Duodenal mucosa (tissue), 2 donors: ENCODE measurements at regions not wholly inside any gene's neighbourhood (a gene's known extent, or its start where the extent isn't known, plus 50 kb on each side); places are given as distances from the start of the nearest gene placed in this dataset.
"Not testable (repeated sequence)": the region's sequence is repeated elsewhere in the genome, so short reads cannot be mapped to it uniquely, and the experiment has no call there.

Experiments
- H3K27ac ChIP-seq: one replicate; pipeline ENCODE4 v1.7.0; 2013; ENCODE audit warnings: low read depth, low read length
- H3K27me3 ChIP-seq, 2 donors: one replicate each; pipeline ENCODE4 v1.7.0; 2013; ENCODE audit warnings: low read length in 2 of 2, control low read depth in 1 of 2; ENCODE audit not compliant: insufficient read depth in 2 of 2, control insufficient read depth in 1 of 2
- H3K36me3 ChIP-seq, 2 donors: one replicate each; pipeline ENCODE4 v1.7.0; 2013; ENCODE audit warnings: low read length in 2 of 2, control low read depth in 1 of 2; ENCODE audit not compliant: insufficient read depth in 2 of 2, control insufficient read depth in 1 of 2
- H3K4me1 ChIP-seq, 2 donors: one replicate each; pipeline ENCODE4 v1.7.0; 2013; ENCODE audit warnings: low read length in 2 of 2, control low read depth in 1 of 2; ENCODE audit not compliant: insufficient read depth in 2 of 2, control insufficient read depth in 1 of 2
- H3K4me3 ChIP-seq, 2 donors: one replicate each; pipeline ENCODE4 v1.7.0; 2013; ENCODE audit warnings: low read length in 2 of 2, low read depth in 1 of 2
- H3K9ac ChIP-seq, 2 donors: one replicate each; pipeline ENCODE4 v1.7.0; 2013; ENCODE audit warnings: low read length in 2 of 2, low read depth in 1 of 2
- H3K9me3 ChIP-seq, 2 donors: one replicate each; pipeline ENCODE4 v1.7.0; 2013; ENCODE audit warnings: low read length in 2 of 2, control low read depth in 1 of 2; ENCODE audit not compliant: control insufficient read depth in 1 of 2

DNA sequence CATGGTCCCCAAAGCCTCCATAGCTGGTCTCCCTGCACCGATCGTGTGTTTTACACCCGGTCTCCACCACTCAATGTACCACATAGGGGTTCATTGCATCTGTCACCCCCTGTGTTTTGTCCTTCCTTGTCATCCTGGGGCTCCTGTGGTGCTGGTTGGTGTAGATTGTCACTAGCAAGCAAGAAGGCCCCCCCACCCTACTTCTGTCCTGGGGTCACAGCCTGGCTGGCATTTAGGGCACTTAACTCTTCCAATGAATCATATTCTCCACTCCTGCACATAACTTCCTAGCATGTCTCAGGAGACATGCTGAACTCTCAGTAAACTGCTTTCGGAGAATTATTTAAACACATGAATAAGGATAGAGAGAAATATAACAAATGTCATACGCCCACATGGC, 161.4 kb downstream of the BCL2L11 start:
- H3K36me3 ChIP-seq, H3K9me3 ChIP-seq, H3K4me3 ChIP-seq, H3K9ac ChIP-seq, H3K4me1 ChIP-seq, H3K27ac ChIP-seq, H3K27me3 ChIP-seq: not testable (repeated sequence)

DNA sequence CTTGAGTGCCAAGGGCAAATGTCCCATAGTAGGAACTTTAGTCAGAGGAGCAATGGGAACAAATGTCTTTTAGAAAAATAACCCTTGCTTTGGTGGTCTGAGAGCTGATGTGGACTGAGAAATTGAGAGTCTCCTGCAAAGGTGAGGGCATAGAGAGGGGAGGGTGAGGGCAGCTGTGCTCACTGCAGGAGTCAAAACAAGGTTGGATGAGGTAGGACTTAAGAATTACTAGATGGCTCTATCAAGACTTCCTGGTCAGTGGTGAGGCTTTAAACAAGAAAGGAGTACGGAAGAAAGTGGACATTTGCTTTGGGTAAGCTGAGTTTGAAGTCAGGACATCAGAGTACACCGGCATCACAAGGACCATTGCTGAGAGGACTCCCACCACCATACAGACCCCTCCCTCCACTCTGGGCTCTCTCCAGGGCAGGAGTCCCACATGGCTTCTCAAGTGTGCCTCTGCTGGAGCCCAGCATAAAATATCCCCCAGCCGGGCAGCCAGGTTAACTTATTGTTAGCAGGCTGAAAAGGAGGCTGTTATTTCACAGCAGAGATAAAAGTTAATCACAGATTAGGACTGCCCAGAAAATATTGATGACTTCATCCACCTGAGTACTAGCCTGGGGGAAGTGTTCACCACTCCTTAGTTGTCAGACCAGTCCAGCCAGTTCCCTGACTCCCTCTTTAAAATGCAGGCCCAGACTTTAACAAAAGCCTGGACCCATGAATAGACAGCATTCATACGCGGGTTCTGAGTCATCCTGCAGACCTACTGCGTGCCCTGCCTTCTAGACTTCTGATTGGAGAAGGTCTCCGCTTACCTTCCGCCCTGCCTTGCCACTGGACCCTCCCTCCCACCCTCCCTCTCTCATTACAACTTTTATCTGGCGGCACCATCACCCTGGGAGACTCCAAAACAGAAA, 167.2 kb downstream of the BCL2L11 start:
- H3K27me3 ChIP-seq, H3K27ac ChIP-seq, H3K4me3 ChIP-seq, H3K9me3 ChIP-seq, H3K4me1 ChIP-seq, H3K36me3 ChIP-seq, H3K9ac ChIP-seq: not testable (repeated sequence)

DNA sequence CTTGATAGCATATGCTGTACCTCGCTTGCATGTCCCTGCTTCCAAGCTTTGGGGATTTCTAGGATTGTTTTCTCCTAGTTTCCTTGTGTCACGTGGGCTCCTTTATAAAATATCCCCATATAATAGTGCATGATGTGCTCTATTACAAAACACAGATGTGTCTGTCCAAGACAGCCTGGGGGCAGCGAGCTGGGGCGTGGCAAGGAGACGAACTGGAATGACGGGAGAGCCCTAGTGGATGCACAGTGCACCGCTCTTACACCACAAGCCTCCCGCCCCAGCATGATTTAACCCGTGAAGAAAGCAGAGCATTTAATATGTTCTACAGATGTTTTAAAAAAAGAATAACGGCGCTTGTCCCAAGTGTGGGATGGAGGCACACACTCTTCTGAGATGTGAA, 169.7 kb downstream of the BCL2L11 start:
- H3K27me3 ChIP-seq, H3K36me3 ChIP-seq, H3K9me3 ChIP-seq, H3K27ac ChIP-seq, H3K9ac ChIP-seq, H3K4me3 ChIP-seq, H3K4me1 ChIP-seq: not testable (repeated sequence)

DNA sequence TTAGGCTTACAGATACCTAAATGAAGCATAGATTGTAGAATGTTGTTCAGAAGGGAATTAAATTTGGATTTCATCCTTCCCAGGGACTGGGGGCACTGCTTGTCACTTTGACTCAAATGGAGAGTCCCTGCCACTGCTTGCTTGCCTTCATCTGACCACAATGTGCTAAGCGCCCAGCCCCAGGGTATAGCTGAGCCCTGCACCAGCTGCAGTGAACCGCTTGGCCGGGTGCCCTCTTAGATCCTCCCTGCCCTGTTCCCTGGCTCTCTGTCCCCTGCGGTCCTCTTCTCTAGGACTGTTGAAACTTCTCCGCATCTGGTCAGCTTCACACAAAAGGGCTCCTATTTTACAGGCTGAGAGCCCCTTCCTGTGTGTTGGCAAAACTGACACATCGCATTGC, 170.9 kb downstream of the BCL2L11 start:
- H3K9ac ChIP-seq, H3K9me3 ChIP-seq, H3K36me3 ChIP-seq, H3K4me1 ChIP-seq, H3K27me3 ChIP-seq, H3K4me3 ChIP-seq, H3K27ac ChIP-seq: not testable (repeated sequence)

DNA sequence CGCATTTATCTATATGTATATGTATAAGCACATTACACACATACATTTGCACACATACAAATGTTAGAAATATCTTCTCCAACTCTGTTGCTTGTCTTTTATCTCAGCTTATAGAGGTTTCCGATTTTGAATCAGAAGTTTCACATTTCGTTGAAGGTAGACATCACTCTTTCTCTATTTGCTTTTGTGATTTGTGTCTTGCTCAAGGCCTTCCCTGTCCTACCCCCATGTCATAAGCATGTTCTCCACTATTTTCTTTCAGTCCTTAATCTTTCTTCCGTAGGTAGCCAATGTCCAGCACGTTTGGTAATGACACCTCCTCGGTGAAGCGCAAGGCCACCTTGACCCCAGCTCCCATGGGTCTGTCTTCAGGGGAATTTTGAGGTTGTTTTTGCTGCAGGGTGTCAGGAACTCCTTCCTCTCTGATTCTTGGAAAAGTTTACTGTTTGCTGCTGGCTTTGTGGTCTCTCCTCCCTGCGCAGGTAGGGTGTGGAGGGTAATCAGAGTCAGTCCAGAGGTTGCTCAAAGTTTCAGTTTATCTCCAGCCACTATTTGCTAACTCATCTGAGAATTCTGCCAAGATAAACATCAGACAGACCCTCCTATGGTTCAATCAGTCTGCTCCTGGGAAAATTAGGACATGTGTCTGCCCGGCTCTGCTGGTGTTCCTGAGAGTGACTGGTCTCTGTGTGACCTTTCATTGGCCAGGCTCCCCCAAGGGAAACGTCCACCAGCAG, 171.7 kb downstream of the BCL2L11 start:
- H3K36me3 ChIP-seq, H3K27ac ChIP-seq, H3K9me3 ChIP-seq, H3K27me3 ChIP-seq, H3K4me1 ChIP-seq, H3K4me3 ChIP-seq, H3K9ac ChIP-seq: not testable (repeated sequence)

DNA sequence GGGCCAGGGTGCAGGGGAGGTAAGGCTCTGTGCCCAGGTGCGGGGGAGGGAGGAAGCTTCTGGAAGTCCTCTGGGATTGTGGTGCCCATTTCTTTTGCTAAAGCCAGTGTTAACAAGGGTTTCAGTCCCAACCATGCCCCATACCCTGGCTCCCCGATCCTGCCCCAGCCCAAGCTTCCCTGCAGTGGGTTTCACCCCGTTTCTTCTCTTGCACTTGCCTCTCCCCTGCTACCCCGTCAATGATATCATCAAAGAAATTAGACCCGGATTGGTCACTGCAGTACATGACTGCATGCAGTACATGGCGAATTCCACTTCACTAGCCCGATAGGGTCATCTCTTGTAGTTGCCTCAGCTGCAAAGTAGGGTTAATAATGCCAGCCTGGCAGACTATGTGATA, 174.0 kb downstream of the BCL2L11 start:
- H3K36me3 ChIP-seq, H3K9ac ChIP-seq, H3K27ac ChIP-seq, H3K9me3 ChIP-seq, H3K4me1 ChIP-seq, H3K4me3 ChIP-seq, H3K27me3 ChIP-seq: not testable (repeated sequence)

DNA sequence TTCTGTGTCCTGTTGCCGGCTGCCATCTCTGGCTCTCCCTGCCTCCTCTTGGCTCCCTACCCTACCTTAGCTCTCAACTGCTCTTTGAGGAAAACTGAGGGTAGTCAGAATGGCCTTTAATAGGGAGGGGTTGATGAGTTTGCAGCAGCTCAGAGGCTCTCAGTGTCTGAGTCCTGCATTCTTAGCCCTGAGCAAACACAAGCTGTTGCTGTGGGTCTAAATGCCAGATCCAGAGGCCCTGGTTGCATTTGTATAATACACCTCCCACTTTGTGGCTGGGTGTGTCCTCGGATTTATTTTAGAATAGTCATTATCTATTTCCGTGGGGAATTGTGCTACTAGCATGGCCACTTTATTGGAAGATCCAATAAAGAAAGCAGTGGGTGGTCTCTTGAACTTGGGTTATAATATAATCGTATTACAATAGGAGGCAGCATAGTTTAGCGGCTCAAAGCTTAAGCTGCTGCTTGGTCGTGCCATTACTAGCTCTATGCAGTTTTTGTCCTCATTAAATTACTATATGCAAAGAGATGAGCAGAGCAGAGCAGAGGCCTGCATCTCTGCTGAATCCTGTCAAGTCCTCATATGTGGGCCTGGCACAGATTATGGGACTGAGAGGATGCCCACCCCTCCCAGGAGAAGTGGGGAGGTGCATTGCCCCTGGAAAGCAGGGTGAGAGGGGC, 175.5 kb downstream of the BCL2L11 start:
- H3K27me3 ChIP-seq, H3K9me3 ChIP-seq, H3K36me3 ChIP-seq, H3K4me3 ChIP-seq, H3K4me1 ChIP-seq, H3K27ac ChIP-seq, H3K9ac ChIP-seq: not testable (repeated sequence)

DNA sequence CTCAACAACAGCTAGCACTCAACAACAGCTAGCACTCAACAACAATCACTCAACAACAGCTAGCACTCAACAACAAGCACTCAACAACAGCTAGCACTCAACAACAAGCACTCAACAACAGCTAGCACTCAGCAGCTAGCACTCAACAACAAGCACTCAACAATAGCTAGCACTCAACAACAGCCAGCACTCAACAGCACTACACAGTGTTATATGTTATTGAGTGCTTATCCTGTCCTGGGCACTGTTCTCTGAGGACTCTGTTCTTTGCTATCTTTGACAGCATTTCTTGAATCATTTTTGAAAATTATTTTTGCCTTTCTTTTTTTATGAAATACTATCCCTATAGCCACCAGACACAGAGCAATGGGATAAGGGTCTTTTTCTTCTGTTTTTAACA, 176.4 kb downstream of the BCL2L11 start:
- not testable (repeated sequence) for H3K9me3 ChIP-seq, H3K4me3 ChIP-seq, H3K36me3 ChIP-seq, H3K27ac ChIP-seq, H3K9ac ChIP-seq, H3K27me3 ChIP-seq, H3K4me1 ChIP-seq

DNA sequence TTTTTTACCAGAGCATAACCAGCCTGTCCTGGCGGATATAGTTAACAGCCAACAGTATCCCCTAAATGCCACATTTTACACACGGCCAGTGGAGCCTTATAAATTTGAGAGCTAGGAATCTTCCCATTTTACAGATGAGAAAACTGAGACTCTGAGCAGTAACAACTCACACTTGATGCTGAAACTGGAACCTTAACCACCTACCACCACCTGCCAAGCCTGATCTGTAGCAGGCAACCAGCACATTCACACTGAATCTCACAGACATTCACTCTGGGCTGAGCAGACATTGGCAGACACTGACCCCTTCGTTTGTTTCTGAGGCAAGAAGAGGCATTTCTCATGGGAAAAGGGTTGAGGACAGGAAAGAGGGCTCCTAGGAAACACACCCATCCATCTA, 178.2 kb downstream of the BCL2L11 start:
- not testable (repeated sequence) for H3K27me3 ChIP-seq, H3K9ac ChIP-seq, H3K4me1 ChIP-seq

DNA sequence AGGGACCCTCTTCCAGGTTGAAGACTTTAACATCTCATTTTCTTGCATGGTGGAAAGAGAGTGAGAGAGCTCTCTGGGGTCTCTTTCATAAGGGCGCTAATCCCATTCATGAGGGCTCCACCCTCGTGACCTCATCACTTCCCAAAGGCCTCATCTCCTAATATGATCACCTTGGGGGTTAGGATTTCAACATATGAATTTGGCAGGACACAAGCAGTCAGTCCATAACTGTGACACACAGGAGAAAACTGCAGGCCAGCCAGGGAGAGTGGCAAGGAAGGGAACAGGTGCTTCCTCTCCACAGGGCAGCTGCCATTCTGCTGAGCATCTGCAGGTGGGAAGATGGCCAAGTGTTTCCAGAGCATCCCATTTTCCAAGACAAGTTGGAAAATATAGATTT, 178.9 kb downstream of the BCL2L11 start:
- not testable (repeated sequence) for H3K36me3 ChIP-seq, H3K27ac ChIP-seq, H3K27me3 ChIP-seq, H3K4me3 ChIP-seq, H3K9ac ChIP-seq, H3K9me3 ChIP-seq, H3K4me1 ChIP-seq

More for the DNA sequence above, 178.2 kb downstream of the BCL2L11 start:
- not testable (repeated sequence) for H3K9me3 ChIP-seq, H3K4me3 ChIP-seq, H3K27ac ChIP-seq, H3K36me3 ChIP-seq
